ENCODE measurements at regions not wholly inside any gene's neighbourhood (a gene's known extent, or its start where the extent isn't known, plus 50 kb on each side); places are given as distances from the start of the nearest gene placed in this dataset.

- in situ Hi-C loops (cut with HindIII; ENCODE audit: low pct_unique_long_range_greater_than_20kb, low sequenced_read_pairs) (no loop called here), intact Hi-C loops (cut with micrococcal nuclease; ENCODE audit: unreplicated experiment) (no loop called here)
- ATAC-seq, result peak; percentile 36
- BruUV-seq (replicated peaks), result no TSS peak
- ChIA-PET POLR2A (no interaction called here), CTCF (interaction anchor here (1.1 kb wide), 1 partner anchor 22 kb away, joined by 3 read pairs; no protein-coding TSS in a partner anchor)
- Histone ChIP-seq H3K36me3 (ENCODE audit: control insufficient read depth, insufficient read depth, low read length) (no peaks in the 10 kb centered on the region), H3K27me3 (ENCODE audit: control insufficient read depth, insufficient read depth, low read length) (peaks cover 43% of the 10 kb centered on the region), H3K27ac (ENCODE audit: low read length) (no peak overlapping the region), H3K4me1 (ENCODE audit: control insufficient read depth, insufficient read depth, low read length) (peaks cover 8% of the 10 kb centered on the region; the same call in 1 of the 2 replicates), H3K4me3 (ENCODE audit: low read depth in 2 of 2, low read length in 2 of 2) (peak overlapping the region; percentile 23 to 42), H3K9me3 (ENCODE audit: control insufficient read depth, insufficient read depth, low read depth, low read length) (no peaks in the 10 kb centered on the region)
- no peak for TF ChIP-seq SIN3A (IDR thresholded peaks at IDR 0.05; ENCODE audit: borderline replicate concordance, insufficient read depth, low read depth, low read length)
- no peak for TF ChIP-seq CTCF (IDR thresholded peaks at IDR 0.05)
- TF ChIP-seq POLR2AphosphoS5 (IDR thresholded peaks at IDR 0.05; ENCODE audit: low read depth, low read length), result no peak
- TF ChIP-seq TCF7L2 (IDR thresholded peaks at IDR 0.05; ENCODE audit: low read depth, low read length), result no peak
- TF ChIP-seq REST (IDR thresholded peaks at IDR 0.05; ENCODE audit: insufficient read depth in 1 of 2, low read depth in 2 of 2, low read length in 1 of 2), result no peak
- DNase-seq (ENCODE audit: low read depth, low spot score), result no peak
Observed at GRCh38 chr3:184491867-184492615, 69.5 kb upstream of the EPHB3 start.

- Histone ChIP-seq H3K36me3 (ENCODE audit: control insufficient read depth, insufficient read depth, low read length) (no peaks in the 10 kb centered on the region), H3K4me1 (ENCODE audit: control insufficient read depth, insufficient read depth, low read length) (peaks cover 4% of the 10 kb centered on the region; the same call in 1 of the 2 replicates), H3K27ac (ENCODE audit: low read length) (no peak overlapping the region), H3K27me3 (ENCODE audit: control insufficient read depth, insufficient read depth, low read length) (peaks cover 22% of the 10 kb centered on the region), H3K4me3 (ENCODE audit: low read depth in 2 of 2, low read length in 2 of 2) (no peak overlapping the region), H3K9me3 (ENCODE audit: control insufficient read depth, insufficient read depth, low read depth, low read length) (no peaks in the 10 kb centered on the region)
- ATAC-seq (no peak), DNase-seq (ENCODE audit: low read depth, low spot score) (no peak)
- no TSS peak for BruUV-seq (replicated peaks)
- ChIA-PET POLR2A (no interaction called here), CTCF (no interaction called here)
- intact Hi-C loops (cut with micrococcal nuclease; ENCODE audit: unreplicated experiment) (no loop called here), in situ Hi-C loops (cut with HindIII; ENCODE audit: low pct_unique_long_range_greater_than_20kb, low sequenced_read_pairs) (no loop called here)
- TF ChIP-seq CTCF (IDR thresholded peaks at IDR 0.05), result no peak
- no peak for TF ChIP-seq TCF7L2 (IDR thresholded peaks at IDR 0.05; ENCODE audit: low read depth, low read length)
- no peak for TF ChIP-seq REST (IDR thresholded peaks at IDR 0.05; ENCODE audit: insufficient read depth in 1 of 2, low read depth in 2 of 2, low read length in 1 of 2)
Observed at GRCh38 chr3:184496933-184497332, 64.7 kb upstream of the EPHB3 start.
